Astrocyte of the cerebellum (primary cell): ENCODE measurements at regions not wholly inside any gene's neighbourhood (a gene's known extent, or its start where the extent isn't known, plus 50 kb on each side); places are given as distances from the start of the nearest gene placed in this dataset.
"Not testable (repeated sequence)": the region's sequence is repeated elsewhere in the genome, so short reads cannot be mapped to it uniquely, and the experiment has no call there.

ENCODE experiments used
- DNase-seq: peaks from one replicate; pipeline ENCODE4 v3.0.0-alpha.2; 2011; ENCODE audit warnings: low read depth
- H3K4me3 ChIP-seq: 2 replicates; pipeline ENCODE4 v1.5.1; 2011; ENCODE audit warnings: mild to moderate bottlenecking, low read depth, low read length, moderate library complexity
- in situ Hi-C: cut with HindIII; loops from 2 replicates; pipeline ENCODE4 v1.10.0; 2017; ENCODE audit warnings: low sequenced_read_pairs
- TF ChIP-seq, protein P1 (sequence below): IDR thresholded peaks from 2 replicates; pipeline ENCODE4 v1.5.1; 2012; ENCODE audit warnings: low read length, low read depth, moderate library complexity, mild to moderate bottlenecking; ENCODE audit errors: missing control alignments

DNA sequence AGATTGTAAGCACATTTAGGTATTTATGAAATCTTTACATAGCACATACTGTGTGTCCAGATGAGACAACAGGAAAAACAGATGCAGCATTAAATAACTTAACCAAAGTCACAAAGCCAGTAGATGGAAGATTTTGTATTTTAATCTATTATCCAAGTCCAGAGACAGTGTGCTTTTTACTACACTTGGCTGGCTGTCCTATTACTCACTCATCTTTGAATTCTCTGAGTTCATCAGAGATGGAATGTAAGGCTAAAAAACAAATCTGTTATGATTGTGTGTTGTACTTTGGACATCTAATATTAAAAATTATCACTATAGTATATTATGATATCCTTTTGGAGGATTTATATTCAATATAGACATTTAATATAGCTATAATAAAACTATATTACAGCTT, 1189.4 kb downstream of the DSC3 start:
- TF ChIP-seq, protein P1, sequence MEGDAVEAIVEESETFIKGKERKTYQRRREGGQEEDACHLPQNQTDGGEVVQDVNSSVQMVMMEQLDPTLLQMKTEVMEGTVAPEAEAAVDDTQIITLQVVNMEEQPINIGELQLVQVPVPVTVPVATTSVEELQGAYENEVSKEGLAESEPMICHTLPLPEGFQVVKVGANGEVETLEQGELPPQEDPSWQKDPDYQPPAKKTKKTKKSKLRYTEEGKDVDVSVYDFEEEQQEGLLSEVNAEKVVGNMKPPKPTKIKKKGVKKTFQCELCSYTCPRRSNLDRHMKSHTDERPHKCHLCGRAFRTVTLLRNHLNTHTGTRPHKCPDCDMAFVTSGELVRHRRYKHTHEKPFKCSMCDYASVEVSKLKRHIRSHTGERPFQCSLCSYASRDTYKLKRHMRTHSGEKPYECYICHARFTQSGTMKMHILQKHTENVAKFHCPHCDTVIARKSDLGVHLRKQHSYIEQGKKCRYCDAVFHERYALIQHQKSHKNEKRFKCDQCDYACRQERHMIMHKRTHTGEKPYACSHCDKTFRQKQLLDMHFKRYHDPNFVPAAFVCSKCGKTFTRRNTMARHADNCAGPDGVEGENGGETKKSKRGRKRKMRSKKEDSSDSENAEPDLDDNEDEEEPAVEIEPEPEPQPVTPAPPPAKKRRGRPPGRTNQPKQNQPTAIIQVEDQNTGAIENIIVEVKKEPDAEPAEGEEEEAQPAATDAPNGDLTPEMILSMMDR = no peak
- no peak for DNase-seq
- H3K4me3 ChIP-seq = no peak overlapping the region
- in situ Hi-C loops = no loop called here

DNA sequence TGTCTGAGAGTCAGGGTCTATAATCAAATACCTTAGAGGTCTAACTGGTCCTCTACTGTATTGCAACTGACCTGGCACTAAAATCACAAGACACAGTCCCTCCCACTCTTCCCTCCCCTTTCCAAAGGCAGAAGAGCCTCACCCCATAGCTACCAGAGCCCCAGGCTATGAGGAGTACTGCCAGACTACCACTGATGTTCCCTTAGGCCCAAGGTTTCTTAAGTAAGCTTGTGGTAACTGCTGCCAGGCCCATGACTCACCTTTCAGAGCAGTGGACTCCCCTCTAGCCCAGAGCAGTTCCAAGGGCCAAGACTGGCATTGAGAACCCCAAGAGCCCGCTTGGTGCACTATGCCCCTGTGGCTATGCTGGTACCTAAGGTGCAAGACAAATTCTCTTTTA, 1193.4 kb downstream of the DSC3 start:
- in situ Hi-C loops = no loop called here
- TF ChIP-seq, protein P1 = no peak
- DNase-seq = no peak
- no peak overlapping the region for H3K4me3 ChIP-seq

DNA sequence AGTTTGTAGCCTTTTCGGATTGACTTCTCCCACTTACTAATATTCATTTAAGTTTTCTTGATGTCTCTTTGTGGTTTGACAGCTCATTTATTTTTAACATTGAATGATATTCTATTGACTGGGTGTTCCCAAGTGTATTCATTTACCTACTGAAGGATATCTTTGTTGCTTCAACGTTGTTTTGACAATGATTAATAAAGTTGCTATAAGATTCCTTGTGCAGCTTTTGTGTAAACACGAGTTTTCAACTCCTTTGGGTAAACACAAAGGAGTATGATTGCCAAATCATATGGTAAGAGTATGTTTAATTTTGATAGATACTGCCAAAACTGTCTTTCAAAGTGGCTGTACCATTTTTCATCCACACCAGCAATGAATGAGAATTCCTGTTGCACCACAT, 1200.9 kb downstream of the DSC3 start:
- no peak overlapping the region for H3K4me3 ChIP-seq
- TF ChIP-seq, protein P1 = no peak
- no peak for DNase-seq
- in situ Hi-C loops = no loop called here

DNA sequence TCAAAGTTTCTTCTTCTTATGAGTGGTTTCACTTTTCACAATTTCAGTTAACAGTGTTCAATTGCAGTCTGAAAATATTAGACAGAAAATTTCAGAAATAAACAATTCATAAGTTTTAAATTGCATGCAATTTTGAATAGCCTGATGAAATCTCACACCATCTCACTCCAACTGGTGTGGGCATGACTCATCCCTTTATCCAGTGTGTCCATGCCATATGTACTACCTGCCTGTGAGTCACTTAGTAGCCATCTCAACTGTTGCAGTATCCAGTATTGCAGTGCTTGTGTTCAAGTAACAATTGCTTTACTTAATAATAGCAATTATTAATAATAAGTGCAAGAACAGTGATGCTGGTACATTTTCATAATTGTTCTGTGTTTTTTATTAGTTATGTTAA, 1202.5 kb downstream of the DSC3 start:
- TF ChIP-seq, protein P1 = no peak
- H3K4me3 ChIP-seq = no peak overlapping the region
- DNase-seq = peak; percentile 37
- in situ Hi-C loops = no loop called here

DNA sequence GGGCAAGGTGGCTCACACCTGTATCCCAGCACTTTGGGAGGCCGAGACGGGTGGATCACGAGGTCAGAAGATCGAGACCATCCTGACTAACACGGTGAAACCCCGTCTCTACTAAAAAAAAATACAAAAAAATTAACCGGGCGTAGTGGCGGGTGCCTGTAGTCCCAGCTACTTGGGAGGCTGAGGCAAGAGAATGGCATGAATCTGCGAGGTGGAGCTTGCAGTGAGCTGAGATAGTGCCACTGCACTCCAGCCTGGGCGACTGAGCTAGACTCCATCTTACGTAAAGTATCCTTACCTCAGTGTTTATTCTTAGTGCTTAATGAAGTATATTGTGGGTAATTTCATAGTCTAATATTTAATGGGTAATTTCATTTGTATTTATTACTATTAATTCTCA, 1203.6 kb downstream of the DSC3 start:
- H3K4me3 ChIP-seq, in situ Hi-C loops, DNase-seq: not testable (repeated sequence)

DNA sequence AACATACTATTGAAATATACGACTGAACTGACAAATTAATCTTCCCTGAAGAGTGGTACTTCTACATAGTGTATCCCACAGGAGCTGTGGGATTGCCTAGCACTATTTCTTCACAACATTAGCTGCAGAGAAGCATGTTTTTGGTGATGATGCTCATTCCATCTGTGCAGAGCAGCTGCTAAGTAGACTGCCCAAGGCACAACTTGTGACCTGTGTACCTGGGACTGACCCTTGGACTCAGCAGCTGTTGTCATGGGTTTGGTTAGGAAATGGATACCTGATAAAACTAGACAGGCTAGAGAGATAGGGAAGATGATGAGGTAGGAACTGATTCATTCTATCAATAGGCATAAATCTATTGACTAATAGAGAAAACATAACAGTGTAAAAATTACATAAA, 1204.0 kb downstream of the DSC3 start:
- DNase-seq = no peak
- TF ChIP-seq, protein P1 = no peak
- in situ Hi-C loops = no loop called here
- no peak overlapping the region for H3K4me3 ChIP-seq

DNA sequence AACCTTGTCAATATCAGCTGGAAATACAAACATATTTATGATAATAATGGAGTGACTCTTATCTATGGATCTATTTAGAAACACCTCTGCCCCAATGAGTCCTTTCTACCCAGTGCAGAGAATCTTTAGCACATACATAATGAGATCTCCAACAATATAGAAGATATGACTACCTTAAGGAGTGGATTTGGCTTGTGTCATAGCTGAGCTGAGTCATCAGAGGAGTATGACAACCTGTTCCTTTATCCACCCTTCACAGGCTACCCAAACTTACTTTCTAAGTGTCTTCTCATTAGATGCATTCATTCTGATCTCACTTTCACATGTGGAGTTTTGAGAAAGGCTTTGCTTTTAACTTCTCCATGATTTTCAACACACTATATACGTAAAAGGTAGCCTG, 1218.9 kb downstream of the DSC3 start:
- no peak for DNase-seq
- in situ Hi-C loops = no loop called here
- TF ChIP-seq, protein P1 = no peak

More for the DNA sequence above, 1218.9 kb downstream of the DSC3 start:
- no peak overlapping the region for H3K4me3 ChIP-seq
